ENCODE measurements at regions not wholly inside any gene's neighbourhood (a gene's known extent, or its start where the extent isn't known, plus 50 kb on each side); places are given as distances from the start of the nearest gene placed in this dataset.

DNA sequence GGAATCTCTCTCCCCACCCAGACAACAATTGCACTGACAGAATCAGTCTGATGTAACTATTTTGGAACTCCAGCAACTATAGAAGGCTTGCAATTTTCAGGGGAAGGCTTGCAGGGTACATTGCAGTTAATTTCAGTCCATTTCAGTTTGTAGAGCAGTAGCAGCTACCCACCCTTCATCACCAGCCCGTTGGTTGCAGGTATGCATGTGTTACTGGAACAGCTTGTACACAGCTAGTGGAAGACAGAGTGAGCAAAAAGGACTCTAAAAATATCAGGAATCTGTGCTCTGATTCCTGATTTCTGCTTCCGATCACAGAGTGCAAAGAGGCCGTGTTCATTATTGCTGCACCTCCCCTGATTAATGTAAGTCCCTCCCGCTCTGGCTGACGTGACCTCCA, 449.0 kb downstream of the NPHP4 start (continued):
- TF ChIP-seq, protein P1, sequence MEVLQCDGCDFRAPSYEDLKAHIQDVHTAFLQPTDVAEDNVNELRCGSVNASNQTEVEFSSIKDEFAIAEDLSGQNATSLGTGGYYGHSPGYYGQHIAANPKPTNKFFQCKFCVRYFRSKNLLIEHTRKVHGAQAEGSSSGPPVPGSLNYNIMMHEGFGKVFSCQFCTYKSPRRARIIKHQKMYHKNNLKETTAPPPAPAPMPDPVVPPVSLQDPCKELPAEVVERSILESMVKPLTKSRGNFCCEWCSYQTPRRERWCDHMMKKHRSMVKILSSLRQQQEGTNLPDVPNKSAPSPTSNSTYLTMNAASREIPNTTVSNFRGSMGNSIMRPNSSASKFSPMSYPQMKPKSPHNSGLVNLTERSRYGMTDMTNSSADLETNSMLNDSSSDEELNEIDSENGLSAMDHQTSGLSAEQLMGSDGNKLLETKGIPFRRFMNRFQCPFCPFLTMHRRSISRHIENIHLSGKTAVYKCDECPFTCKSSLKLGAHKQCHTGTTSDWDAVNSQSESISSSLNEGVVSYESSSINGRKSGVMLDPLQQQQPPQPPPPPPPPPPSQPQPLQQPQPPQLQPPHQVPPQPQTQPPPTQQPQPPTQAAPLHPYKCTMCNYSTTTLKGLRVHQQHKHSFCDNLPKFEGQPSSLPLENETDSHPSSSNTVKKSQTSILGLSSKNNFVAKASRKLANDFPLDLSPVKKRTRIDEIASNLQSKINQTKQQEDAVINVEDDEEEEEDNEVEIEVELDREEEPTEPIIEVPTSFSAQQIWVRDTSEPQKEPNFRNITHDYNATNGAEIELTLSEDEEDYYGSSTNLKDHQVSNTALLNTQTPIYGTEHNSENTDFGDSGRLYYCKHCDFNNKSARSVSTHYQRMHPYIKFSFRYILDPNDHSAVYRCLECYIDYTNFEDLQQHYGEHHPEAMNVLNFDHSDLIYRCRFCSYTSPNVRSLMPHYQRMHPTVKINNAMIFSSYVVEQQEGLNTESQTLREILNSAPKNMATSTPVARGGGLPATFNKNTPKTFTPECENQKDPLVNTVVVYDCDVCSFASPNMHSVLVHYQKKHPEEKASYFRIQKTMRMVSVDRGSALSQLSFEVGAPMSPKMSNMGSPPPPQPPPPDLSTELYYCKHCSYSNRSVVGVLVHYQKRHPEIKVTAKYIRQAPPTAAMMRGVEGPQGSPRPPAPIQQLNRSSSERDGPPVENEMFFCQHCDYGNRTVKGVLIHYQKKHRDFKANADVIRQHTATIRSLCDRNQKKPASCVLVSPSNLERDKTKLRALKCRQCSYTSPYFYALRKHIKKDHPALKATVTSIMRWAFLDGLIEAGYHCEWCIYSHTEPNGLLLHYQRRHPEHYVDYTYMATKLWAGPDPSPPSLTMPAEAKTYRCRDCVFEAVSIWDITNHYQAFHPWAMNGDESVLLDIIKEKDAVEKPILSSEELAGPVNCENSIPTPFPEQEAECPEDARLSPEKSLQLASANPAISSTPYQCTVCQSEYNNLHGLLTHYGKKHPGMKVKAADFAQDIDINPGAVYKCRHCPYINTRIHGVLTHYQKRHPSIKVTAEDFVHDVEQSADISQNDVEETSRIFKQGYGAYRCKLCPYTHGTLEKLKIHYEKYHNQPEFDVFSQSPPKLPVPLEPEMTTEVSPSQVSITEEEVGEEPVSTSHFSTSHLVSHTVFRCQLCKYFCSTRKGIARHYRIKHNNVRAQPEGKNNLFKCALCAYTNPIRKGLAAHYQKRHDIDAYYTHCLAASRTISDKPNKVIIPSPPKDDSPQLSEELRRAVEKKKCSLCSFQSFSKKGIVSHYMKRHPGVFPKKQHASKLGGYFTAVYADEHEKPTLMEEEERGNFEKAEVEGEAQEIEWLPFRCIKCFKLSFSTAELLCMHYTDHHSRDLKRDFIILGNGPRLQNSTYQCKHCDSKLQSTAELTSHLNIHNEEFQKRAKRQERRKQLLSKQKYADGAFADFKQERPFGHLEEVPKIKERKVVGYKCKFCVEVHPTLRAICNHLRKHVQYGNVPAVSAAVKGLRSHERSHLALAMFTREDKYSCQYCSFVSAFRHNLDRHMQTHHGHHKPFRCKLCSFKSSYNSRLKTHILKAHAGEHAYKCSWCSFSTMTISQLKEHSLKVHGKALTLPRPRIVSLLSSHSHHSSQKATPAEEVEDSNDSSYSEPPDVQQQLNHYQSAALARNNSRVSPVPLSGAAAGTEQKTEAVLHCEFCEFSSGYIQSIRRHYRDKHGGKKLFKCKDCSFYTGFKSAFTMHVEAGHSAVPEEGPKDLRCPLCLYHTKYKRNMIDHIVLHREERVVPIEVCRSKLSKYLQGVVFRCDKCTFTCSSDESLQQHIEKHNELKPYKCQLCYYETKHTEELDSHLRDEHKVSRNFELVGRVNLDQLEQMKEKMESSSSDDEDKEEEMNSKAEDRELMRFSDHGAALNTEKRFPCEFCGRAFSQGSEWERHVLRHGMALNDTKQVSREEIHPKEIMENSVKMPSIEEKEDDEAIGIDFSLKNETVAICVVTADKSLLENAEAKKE (CRISPR knock-in tag; IDR thresholded peaks at IDR 0.05), result no peak
- TF ChIP-seq, protein P2, sequence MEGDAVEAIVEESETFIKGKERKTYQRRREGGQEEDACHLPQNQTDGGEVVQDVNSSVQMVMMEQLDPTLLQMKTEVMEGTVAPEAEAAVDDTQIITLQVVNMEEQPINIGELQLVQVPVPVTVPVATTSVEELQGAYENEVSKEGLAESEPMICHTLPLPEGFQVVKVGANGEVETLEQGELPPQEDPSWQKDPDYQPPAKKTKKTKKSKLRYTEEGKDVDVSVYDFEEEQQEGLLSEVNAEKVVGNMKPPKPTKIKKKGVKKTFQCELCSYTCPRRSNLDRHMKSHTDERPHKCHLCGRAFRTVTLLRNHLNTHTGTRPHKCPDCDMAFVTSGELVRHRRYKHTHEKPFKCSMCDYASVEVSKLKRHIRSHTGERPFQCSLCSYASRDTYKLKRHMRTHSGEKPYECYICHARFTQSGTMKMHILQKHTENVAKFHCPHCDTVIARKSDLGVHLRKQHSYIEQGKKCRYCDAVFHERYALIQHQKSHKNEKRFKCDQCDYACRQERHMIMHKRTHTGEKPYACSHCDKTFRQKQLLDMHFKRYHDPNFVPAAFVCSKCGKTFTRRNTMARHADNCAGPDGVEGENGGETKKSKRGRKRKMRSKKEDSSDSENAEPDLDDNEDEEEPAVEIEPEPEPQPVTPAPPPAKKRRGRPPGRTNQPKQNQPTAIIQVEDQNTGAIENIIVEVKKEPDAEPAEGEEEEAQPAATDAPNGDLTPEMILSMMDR (conservative IDR thresholded peaks at IDR 0.05; ENCODE audit: low read depth in 2 of 2), result no peak
- TF ChIP-seq NANOG (IDR thresholded peaks at IDR 0.05; ENCODE audit: borderline replicate concordance) (no peak), ZNF114 (CRISPR knock-in tag; IDR thresholded peaks at IDR 0.05) (no peak), STAT1 (IDR thresholded peaks at IDR 0.05; ENCODE audit: unreplicated experiment) (no peak), ZNF331 (CRISPR knock-in tag; IDR thresholded peaks at IDR 0.05; ENCODE audit: low read depth) (no peak)
- TF ChIP-seq, protein P3, sequence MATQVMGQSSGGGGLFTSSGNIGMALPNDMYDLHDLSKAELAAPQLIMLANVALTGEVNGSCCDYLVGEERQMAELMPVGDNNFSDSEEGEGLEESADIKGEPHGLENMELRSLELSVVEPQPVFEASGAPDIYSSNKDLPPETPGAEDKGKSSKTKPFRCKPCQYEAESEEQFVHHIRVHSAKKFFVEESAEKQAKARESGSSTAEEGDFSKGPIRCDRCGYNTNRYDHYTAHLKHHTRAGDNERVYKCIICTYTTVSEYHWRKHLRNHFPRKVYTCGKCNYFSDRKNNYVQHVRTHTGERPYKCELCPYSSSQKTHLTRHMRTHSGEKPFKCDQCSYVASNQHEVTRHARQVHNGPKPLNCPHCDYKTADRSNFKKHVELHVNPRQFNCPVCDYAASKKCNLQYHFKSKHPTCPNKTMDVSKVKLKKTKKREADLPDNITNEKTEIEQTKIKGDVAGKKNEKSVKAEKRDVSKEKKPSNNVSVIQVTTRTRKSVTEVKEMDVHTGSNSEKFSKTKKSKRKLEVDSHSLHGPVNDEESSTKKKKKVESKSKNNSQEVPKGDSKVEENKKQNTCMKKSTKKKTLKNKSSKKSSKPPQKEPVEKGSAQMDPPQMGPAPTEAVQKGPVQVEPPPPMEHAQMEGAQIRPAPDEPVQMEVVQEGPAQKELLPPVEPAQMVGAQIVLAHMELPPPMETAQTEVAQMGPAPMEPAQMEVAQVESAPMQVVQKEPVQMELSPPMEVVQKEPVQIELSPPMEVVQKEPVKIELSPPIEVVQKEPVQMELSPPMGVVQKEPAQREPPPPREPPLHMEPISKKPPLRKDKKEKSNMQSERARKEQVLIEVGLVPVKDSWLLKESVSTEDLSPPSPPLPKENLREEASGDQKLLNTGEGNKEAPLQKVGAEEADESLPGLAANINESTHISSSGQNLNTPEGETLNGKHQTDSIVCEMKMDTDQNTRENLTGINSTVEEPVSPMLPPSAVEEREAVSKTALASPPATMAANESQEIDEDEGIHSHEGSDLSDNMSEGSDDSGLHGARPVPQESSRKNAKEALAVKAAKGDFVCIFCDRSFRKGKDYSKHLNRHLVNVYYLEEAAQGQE (IDR thresholded peaks at IDR 0.05; ENCODE audit: unreplicated experiment), result no peak
